Endothelial cell of umbilical vein (primary cell): ENCODE measurements at regions not wholly inside any gene's neighbourhood (a gene's known extent, or its start where the extent isn't known, plus 50 kb on each side); places are given as distances from the start of the nearest gene placed in this dataset.

Source experiments
- BruUV-seq: library from RNA; stranded (reverse); fragments of 400-500 nt; replicated peaks from 2 replicates; lab custom pipeline; 2021; lab: Mats Ljungman, UMichigan
- CTCF ChIA-PET: fragments of 300-600, 350-600 bp; sonication (Branson Sonifier 250); formaldehyde crosslinking; loops from one replicate; lab custom pipeline; 2021; ENCODE audit warnings: antibody characterized with exemption, inconsistent platforms; lab: Charles Lee
- POLR2A ChIA-PET: fragments of 300-600, 350-600 bp; sonication (Branson Sonifier 250); formaldehyde crosslinking; loops from one replicate; lab custom pipeline; 2021; ENCODE audit warnings: antibody characterized with exemption, inconsistent platforms; lab: Charles Lee
- DNase-seq: peaks from one replicate; pipeline ENCODE4 v3.0.0-alpha.2; 2011; ENCODE audit warnings: low read depth, low spot score
- FAIRE-seq: peaks from 2 replicates; lab custom pipeline; 2011; peaks lifted over from hg19 to GRCh38; lab: Jason Lieb, UNC
- H2AFZ ChIP-seq: 2 replicates; pipeline ENCODE4 v1.6.0; 2012; ENCODE audit warnings: low read depth, low read length, control low read depth, inconsistent platforms
- H3K27ac ChIP-seq: 2 replicates; pipeline ENCODE4 v1.5.1; 2011; ENCODE audit warnings: low read depth, mild to moderate bottlenecking, control low read depth, low read length, moderate library complexity; ENCODE audit not compliant: insufficient read depth
- H3K27me3 ChIP-seq, 2 experiments: 2 replicates each; pipeline versions ENCODE4 v1.6.0 to v1.6.1; 2011; ENCODE audit warnings: low read length in 2 of 2, mixed read lengths in 1 of 2; ENCODE audit not compliant: control insufficient read depth in 2 of 2, insufficient read depth in 2 of 2
- H3K36me3 ChIP-seq, 2 experiments: 2 replicates in 1 of 2; 3 replicates in 1 of 2; pipeline ENCODE4 v1.5.1; 2011; ENCODE audit warnings: low read length in 2 of 2, mild to moderate bottlenecking in 1 of 2, moderate library complexity in 1 of 2; ENCODE audit not compliant: control insufficient read depth in 2 of 2, insufficient read depth in 2 of 2; ENCODE audit errors: extremely low read depth in 1 of 2
- H3K4me1 ChIP-seq: 3 replicates; pipeline ENCODE4 v1.5.1; 2011; ENCODE audit warnings: mild to moderate bottlenecking, low read length; ENCODE audit not compliant: control insufficient read depth, insufficient read depth; ENCODE audit errors: extremely low read depth
- H3K4me2 ChIP-seq: 2 replicates; pipeline ENCODE4 v1.6.1; 2011; ENCODE audit warnings: low read length, control low read depth, mixed read lengths; ENCODE audit not compliant: insufficient read depth
- H3K4me3 ChIP-seq, 3 experiments: fragments of 200-600 bp in 1 of 3; sonication (generic), shearing (Covaris generic) in 1 of 3; replicated peaks in 1 of 3; 2 replicates each; pipeline ENCODE4 v1.5.1; 2011 to 2016; ENCODE audit warnings: control low read depth in 3 of 3, low read length in 3 of 3, mild to moderate bottlenecking in 2 of 3, inconsistent platforms in 1 of 3, low read depth in 1 of 3, moderate library complexity in 1 of 3; ENCODE audit not compliant: insufficient read depth in 1 of 3
- H3K79me2 ChIP-seq: 2 replicates; pipeline ENCODE4 v1.6.0; 2012; ENCODE audit warnings: low read length, inconsistent platforms; ENCODE audit not compliant: control insufficient read depth, insufficient read depth
- H3K9ac ChIP-seq: replicated peaks from 2 replicates; pipeline ENCODE3; 2011; ENCODE audit warnings: low read length, control low read depth; ENCODE audit not compliant: insufficient read depth; ENCODE audit errors: extremely low read depth
- H3K9me1 ChIP-seq: replicated peaks from 3 replicates; pipeline ENCODE4 v1.6.0; 2011; ENCODE audit warnings: mild to moderate bottlenecking, low read length; ENCODE audit not compliant: control insufficient read depth, insufficient read depth; ENCODE audit errors: extremely low read depth
- H3K9me3 ChIP-seq: replicated peaks from 2 replicates; pipeline ENCODE4 v1.5.1; 2012; ENCODE audit warnings: low read length, inconsistent platforms; ENCODE audit not compliant: control insufficient read depth, insufficient read depth
- H4K20me1 ChIP-seq: replicated peaks from 2 replicates; pipeline ENCODE3; 2011; ENCODE audit warnings: mild to moderate bottlenecking, low read length; ENCODE audit not compliant: control insufficient read depth, insufficient read depth; ENCODE audit errors: extremely low read depth
- EZH2 ChIP-seq: IDR thresholded peaks from 2 replicates; pipeline ENCODE4 v1.6.1; 2012; ENCODE audit warnings: borderline replicate concordance, low read depth, mild to moderate bottlenecking, moderate library complexity, low read length, inconsistent platforms; ENCODE audit not compliant: severe bottlenecking
- FOS ChIP-seq: IDR thresholded peaks from 2 replicates; pipeline ENCODE4 v1.6.1; 2011; ENCODE audit warnings: mild to moderate bottlenecking, low read length, moderate library complexity, borderline replicate concordance; ENCODE audit not compliant: insufficient read depth
- GATA2 ChIP-seq: IDR thresholded peaks from 2 replicates; pipeline ENCODE4 v1.7.0; 2011; ENCODE audit warnings: low read depth, mild to moderate bottlenecking, moderate library complexity, mixed read lengths, low read length; ENCODE audit not compliant: insufficient read length, insufficient read depth
- JUN ChIP-seq: IDR thresholded peaks from 2 replicates; pipeline ENCODE4 v1.6.1; 2011; ENCODE audit warnings: borderline replicate concordance, low read depth; ENCODE audit not compliant: insufficient read length, insufficient read depth
- MYC ChIP-seq: IDR thresholded peaks from one replicate; pipeline ENCODE4 v1.6.1; 2011; ENCODE audit warnings: mild to moderate bottlenecking, low read depth, low read length
- POLR2A ChIP-seq: IDR thresholded peaks from 2 replicates; pipeline ENCODE4 v1.6.1; 2012; ENCODE audit warnings: low read depth, mild to moderate bottlenecking, control low read depth, low read length
- POLR2AphosphoS5 ChIP-seq: IDR thresholded peaks from 2 replicates; pipeline ENCODE4 v1.6.1; 2012; ENCODE audit warnings: low read depth, mild to moderate bottlenecking, control low read depth, low read length, moderate library complexity; ENCODE audit not compliant: insufficient read depth
- dilution Hi-C: fragments of 300-500 bp; cut with MboI; formaldehyde crosslinking; loops from one replicate; pipeline ENCODE4 v1.15.0; 2019; ENCODE audit warnings: low sequenced_read_pairs; ENCODE audit not compliant: extremely low pct_ligation_motif_present
- intact Hi-C: fragments of 100-400 bp; cut with micrococcal nuclease; formaldehyde crosslinking; loops from one replicate; pipeline ENCODE4 v1.10.0; 2022
- TF ChIP-seq, protein P1 (sequence below): IDR thresholded peaks from 2 replicates; pipeline ENCODE4 v1.6.1; 2011; ENCODE audit not compliant: insufficient read depth, insufficient read length
- TF ChIP-seq, protein P2 (sequence below), 2 donors: IDR thresholded peaks; 1 replicate in 1 of 2; 2 replicates in 1 of 2; pipeline ENCODE4 v1.5.1; 2011; ENCODE audit warnings: low read length in 2 of 2, mild to moderate bottlenecking in 2 of 2, moderate library complexity in 2 of 2, control low read depth in 1 of 2, inconsistent platforms in 1 of 2, low read depth in 1 of 2; ENCODE audit not compliant: insufficient read depth in 1 of 2; ENCODE audit errors: extremely low read depth in 1 of 2

DNA sequence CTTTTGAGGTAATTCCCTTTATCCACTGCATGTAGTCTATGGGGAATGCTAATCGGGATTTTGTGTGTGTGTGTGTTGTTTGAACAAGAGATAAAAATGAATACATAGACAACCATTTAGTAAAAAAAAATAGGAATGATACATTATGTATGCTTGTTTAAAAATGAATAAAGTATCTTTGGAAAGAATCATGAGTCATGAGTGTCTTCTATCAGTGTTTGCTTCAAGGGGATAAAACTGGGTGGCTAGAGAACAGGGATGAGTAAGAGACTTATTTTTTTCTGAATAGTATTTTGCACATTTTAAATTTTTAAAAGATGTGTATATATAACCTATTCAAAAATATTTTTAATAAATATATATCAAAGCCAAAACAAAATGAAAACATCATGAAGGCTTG lies 839.4 kb upstream of the ADGRL4 start:
- Histone ChIP-seq H3K9me3 (no peaks in the 10 kb centered on the region), H3K9me1 (no peaks in the 10 kb centered on the region), H2AFZ (no peak overlapping the region), H3K27ac (no peak overlapping the region), H3K36me3 (no peaks in the 10 kb centered on the region), H4K20me1 (no peaks in the 10 kb centered on the region), H3K4me2 (no peak overlapping the region), H3K9ac (no peak overlapping the region), H3K27me3 (no peaks in the 10 kb centered on the region), H3K79me2 (no peaks in the 10 kb centered on the region), H3K4me3 (no peak overlapping the region), H3K4me1 (no peaks in the 10 kb centered on the region)
- dilution Hi-C loops, result no loop called here
- FAIRE-seq (no peak), DNase-seq (no peak)
- TF ChIP-seq GATA2 (no peak), MYC (no peak), JUN (no peak), EZH2 (no peak), FOS (no peak), POLR2AphosphoS5 (no peak), POLR2A (no peak)
- TF ChIP-seq, protein P1, sequence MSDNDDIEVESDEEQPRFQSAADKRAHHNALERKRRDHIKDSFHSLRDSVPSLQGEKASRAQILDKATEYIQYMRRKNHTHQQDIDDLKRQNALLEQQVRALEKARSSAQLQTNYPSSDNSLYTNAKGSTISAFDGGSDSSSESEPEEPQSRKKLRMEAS, result no peak
- no TSS peak for BruUV-seq
- intact Hi-C loops, result no loop called here
- POLR2A ChIA-PET, result no interaction called here
- CTCF ChIA-PET, result no interaction called here

GRCh38 chr1:79842811-79843210 lies 836.3 kb upstream of the ADGRL4 start:
- BruUV-seq, result no TSS peak

More at GRCh38 chr1:79842811-79843210, 836.3 kb upstream of the ADGRL4 start:
- Histone ChIP-seq H3K4me3 (no peak overlapping the region), H3K9me1 (no peaks in the 10 kb centered on the region), H3K4me1 (no peaks in the 10 kb centered on the region), H2AFZ (no peak overlapping the region), H3K79me2 (no peaks in the 10 kb centered on the region), H3K27ac (no peak overlapping the region), H3K9me3 (no peaks in the 10 kb centered on the region), H3K4me2 (no peak overlapping the region), H4K20me1 (no peaks in the 10 kb centered on the region), H3K36me3 (no peaks in the 10 kb centered on the region), H3K27me3 (no peaks in the 10 kb centered on the region), H3K9ac (no peak overlapping the region)
- POLR2A ChIA-PET, result no interaction called here
- CTCF ChIA-PET, result no interaction called here
- dilution Hi-C loops, result no loop called here
- FAIRE-seq (no peak), DNase-seq (no peak)
- TF ChIP-seq MYC (no peak), EZH2 (no peak), POLR2AphosphoS5 (no peak), POLR2A (no peak), FOS (no peak)
- TF ChIP-seq, protein P1, result no peak
- TF ChIP-seq, protein P2, sequence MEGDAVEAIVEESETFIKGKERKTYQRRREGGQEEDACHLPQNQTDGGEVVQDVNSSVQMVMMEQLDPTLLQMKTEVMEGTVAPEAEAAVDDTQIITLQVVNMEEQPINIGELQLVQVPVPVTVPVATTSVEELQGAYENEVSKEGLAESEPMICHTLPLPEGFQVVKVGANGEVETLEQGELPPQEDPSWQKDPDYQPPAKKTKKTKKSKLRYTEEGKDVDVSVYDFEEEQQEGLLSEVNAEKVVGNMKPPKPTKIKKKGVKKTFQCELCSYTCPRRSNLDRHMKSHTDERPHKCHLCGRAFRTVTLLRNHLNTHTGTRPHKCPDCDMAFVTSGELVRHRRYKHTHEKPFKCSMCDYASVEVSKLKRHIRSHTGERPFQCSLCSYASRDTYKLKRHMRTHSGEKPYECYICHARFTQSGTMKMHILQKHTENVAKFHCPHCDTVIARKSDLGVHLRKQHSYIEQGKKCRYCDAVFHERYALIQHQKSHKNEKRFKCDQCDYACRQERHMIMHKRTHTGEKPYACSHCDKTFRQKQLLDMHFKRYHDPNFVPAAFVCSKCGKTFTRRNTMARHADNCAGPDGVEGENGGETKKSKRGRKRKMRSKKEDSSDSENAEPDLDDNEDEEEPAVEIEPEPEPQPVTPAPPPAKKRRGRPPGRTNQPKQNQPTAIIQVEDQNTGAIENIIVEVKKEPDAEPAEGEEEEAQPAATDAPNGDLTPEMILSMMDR (IDR thresholded peaks at IDR 0.05; ENCODE audit: extremely low read depth in 1 of 2, insufficient read depth in 1 of 2, low read depth in 1 of 2, low read length in 2 of 2), result no peak
- intact Hi-C loops, result no loop called here
